DMS 273 (cell line): ENCODE measurements at regions not wholly inside any gene's neighbourhood (a gene's known extent, or its start where the extent isn't known, plus 50 kb on each side); places are given as distances from the start of the nearest gene placed in this dataset.

Experiments
- DNase-seq: peaks from one replicate; lab custom pipeline; 2025; ENCODE audit not compliant: unreplicated experiment; lab: John Stamatoyannopoulos, UW

GRCh38 chr6:137754366-137754765 is 112.7 kb upstream of the TNFAIP3 start:
- DNase-seq = no peak

GRCh38 chr6:137754866-137755265 is 112.2 kb upstream of the TNFAIP3 start:
- DNase-seq = no peak

GRCh38 chr6:137755284-137755683 is 111.8 kb upstream of the TNFAIP3 start:
- no peak for DNase-seq

GRCh38 chr6:137756788-137757187 is 110.3 kb upstream of the TNFAIP3 start:
- no peak for DNase-seq

GRCh38 chr6:137758661-137759060 is 108.4 kb upstream of the TNFAIP3 start:
- DNase-seq = no peak

- DNase-seq = no peak
These were observed 107.4 kb upstream of the TNFAIP3 start for GRCh38 chr6:137759624-137760023.

- DNase-seq = no peak
These were observed 106.0 kb upstream of the TNFAIP3 start for GRCh38 chr6:137761072-137761471.

- DNase-seq = no peak
These were observed 105.6 kb upstream of the TNFAIP3 start for GRCh38 chr6:137761487-137761886.

- DNase-seq = no peak
These were observed 104.6 kb upstream of the TNFAIP3 start for GRCh38 chr6:137762168-137763090.

GRCh38 chr6:137763436-137763835 is 103.6 kb upstream of the TNFAIP3 start:
- DNase-seq = no peak

- no peak for DNase-seq
These were observed 103.2 kb upstream of the TNFAIP3 start for GRCh38 chr6:137763886-137764285.

GRCh38 chr6:137764464-137764863 is 102.6 kb upstream of the TNFAIP3 start:
- DNase-seq = no peak

- DNase-seq = no peak
These were observed 102.0 kb upstream of the TNFAIP3 start for GRCh38 chr6:137765059-137765458.

- DNase-seq = no peak
These were observed 100.3 kb upstream of the TNFAIP3 start for GRCh38 chr6:137766596-137767370.

GRCh38 chr6:137767465-137767864 is 99.6 kb upstream of the TNFAIP3 start:
- no peak for DNase-seq

GRCh38 chr6:137767911-137768690 is 99.0 kb upstream of the TNFAIP3 start:
- DNase-seq = no peak

GRCh38 chr6:137768935-137769334 is 98.1 kb upstream of the TNFAIP3 start:
- no peak for DNase-seq

- no peak for DNase-seq
These were observed 97.2 kb upstream of the TNFAIP3 start for GRCh38 chr6:137769797-137770362.

- no peak for DNase-seq
These were observed 94.4 kb upstream of the TNFAIP3 start for GRCh38 chr6:137772541-137773250.

GRCh38 chr6:137775227-137775626 is 91.8 kb upstream of the TNFAIP3 start:
- no peak for DNase-seq
